Right renal cortex interstitium (tissue), 3 donors: ENCODE measurements at regions not wholly inside any gene's neighbourhood (a gene's known extent, or its start where the extent isn't known, plus 50 kb on each side); places are given as distances from the start of the nearest gene placed in this dataset.

Experiments
- DNase-seq, 3 donors: peaks; one replicate each; pipeline ENCODE4 v3.0.0-alpha.2; 2013; ENCODE audit warnings: low read depth in 3 of 3, low spot score in 2 of 3

GRCh38 chr13:34758628-34759027 is 183.4 kb upstream of the NBEA start:
- DNase-seq, result no peak

- no peak for DNase-seq
These were observed 179.8 kb upstream of the NBEA start for GRCh38 chr13:34762312-34762711.

GRCh38 chr13:34764246-34764645 is 177.8 kb upstream of the NBEA start:
- DNase-seq, result no peak

- DNase-seq, result no peak
These were observed 176.5 kb upstream of the NBEA start for GRCh38 chr13:34765446-34766180.

DNA sequence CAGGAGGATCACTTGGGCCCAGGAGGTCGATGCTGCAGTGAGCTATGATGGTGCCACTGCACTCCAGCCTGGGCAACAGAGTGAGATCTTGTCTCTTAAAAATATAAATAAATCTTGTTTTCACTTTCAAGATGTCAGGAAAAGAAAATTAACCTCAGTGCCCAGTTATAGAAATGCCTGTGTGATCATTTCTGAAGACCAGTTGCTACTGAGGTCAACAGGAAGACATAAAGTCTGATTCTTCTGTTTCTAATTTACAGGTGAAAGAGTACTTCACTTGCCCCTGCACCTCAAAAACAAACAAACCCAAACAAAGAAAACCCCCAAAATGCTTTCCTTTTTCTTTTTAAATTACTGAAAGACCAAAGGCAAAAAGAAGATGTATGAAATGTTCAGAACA is 174.3 kb upstream of the NBEA start:
- no peak for DNase-seq

- no peak for DNase-seq
These were observed 169.9 kb upstream of the NBEA start for GRCh38 chr13:34772206-34772605.

DNA sequence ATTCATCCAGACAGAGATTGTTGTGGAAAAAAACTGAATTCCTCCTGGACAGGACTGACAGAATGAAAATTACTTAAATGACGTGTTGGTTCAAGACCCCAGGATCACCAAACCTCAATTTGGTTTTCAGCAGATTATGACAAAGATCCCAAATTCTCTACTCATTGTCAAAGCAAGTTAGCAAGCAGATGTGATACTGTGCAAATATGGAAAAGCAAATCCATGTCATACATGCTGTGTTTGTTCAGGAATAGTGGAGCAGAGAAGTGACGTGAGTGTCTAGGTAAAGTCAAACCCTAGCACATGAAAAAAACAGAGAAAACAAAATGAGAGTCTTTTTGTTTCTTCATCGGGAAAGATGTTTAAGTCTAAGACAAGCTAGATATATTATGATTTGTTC is 169.2 kb upstream of the NBEA start:
- DNase-seq, result no peak

- DNase-seq, result no peak
These were observed 165.6 kb upstream of the NBEA start for GRCh38 chr13:34776390-34776981.

DNA sequence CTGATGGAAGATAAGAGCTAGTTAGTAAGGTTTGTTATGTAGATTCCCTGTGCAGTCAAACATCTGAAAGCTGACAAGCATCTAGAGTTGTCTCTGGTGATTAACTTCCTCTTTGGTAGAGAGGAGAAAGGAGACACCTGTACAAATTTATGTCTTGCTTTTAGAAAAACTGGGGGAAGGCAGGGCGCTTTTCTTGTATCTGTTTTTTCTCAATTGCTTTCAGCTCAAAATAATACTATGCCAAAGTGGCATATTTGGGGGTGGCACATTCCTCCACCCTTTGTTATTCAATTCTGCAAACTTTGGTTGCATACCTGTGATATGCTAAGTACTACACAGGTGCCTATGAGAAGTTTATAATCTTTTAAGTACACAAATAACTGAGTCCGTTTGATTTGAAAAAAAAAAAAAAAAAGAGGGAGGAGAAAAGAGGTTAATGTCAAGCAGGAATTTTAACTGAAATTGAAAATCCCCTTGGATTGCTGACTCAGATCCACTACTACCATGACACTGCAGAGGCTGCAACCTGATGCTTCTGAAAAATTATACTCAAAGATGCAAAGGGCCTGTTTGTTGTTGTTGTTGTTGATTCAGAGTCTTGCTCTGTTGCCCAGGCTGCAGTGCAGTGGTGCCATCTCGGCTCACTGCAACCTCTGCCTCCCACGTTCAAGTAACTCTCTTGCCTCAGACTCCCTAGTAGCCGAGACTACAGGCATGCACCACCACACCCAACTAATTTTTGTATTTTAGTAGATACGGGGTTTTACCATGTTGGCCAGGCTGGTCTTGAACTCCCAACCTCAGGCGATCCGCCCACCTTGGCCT is 164.8 kb upstream of the NBEA start:
- no peak for DNase-seq

DNA sequence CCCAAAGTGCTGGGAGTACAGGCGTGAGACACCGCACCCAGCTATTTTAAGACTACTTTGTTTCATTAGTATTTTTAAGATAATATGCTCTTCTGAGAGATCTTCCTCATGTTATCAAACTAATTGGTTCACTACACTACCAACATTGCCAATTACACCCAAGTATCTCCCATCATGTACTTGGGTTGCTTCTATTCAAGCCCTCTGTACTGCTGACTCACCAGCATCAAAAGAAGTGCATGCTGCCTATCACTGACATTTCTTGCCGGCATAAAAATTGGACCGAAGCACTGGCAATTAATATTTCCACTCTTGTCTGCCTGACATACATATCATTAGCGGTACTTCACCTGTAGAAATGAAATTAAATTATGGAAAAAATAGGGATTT is 164.2 kb upstream of the NBEA start:
- no peak for DNase-seq

GRCh38 chr13:34779171-34779570 is 162.9 kb upstream of the NBEA start:
- DNase-seq, result no peak

DNA sequence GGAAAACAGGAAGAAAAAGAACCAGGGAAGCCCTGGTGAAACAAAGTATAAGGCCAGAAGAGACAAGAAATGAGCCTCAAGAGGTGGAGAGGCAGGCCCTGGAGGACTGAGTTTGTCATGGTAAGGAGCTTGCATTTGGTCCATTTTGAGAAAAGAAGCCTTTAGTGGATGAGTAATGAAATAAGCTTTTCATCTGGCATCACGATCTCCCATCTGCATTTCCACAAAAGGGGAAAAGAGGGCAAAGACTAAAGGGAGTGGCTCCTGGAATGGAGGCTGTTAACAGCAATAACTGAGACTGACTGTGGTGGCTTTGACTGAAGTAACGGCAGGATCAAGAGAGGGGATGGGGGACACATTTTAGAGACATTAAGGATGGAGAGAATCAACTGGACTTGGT is 148.8 kb upstream of the NBEA start:
- DNase-seq, result no peak

- DNase-seq, result no peak
These were observed 138.3 kb upstream of the NBEA start for GRCh38 chr13:34803756-34804155.

DNA sequence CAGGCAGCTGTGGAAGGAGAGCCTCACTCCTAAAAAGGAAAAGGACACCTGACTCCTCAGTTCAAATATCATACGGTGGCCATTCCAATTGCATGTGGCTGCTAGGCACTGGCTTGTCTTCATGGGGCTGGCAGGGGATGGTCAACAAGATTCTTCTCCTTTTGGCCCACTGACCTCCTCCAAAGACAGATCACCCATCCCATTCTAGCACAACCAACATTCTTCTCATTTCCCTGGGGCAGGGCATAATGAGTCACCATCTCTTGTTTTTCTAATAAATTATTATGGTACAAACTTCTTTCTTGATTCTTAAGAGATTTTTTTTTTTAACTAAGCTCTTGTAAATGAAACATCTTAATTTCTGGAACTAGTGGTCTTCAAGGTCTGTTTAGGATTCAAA is 136.7 kb upstream of the NBEA start:
- no peak for DNase-seq

DNA sequence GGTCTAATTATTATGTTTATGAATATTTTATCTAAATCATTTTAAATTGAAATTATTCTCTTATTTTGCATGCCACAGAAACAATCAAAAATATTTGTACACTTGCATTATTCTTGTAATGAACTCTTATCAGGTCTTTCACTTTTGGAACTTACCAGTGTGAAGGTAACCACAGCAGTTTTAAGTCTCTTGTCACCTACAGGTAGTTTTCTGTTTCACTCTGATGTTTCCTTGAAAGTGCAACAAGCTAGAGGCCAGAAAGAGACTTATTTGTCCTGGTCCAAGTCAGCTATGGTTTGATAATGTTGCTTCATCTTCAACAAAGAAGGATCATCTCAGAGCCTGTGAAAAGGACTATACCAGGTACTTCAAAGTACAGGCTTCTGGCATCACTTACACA is 133.4 kb upstream of the NBEA start:
- no peak for DNase-seq

DNA sequence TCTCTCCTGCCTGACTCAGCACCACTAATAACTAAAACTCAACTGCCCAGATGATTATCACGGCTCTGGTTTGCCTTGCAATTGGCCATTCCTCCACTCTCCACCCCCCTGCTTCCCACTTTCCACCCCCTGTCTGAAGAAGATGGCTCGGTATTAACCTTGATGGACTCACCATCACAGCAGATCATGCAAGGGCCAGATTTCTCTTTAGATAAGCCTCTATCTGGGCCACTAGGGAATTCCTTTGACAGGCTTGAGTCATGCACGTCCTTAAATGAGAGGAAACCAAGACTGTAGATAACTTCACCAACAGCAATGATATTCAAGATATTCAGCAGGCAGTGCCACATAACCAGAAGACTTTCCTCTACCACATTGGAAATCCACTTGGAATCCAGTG is 131.1 kb upstream of the NBEA start:
- DNase-seq, result no peak

GRCh38 chr13:34815526-34815925 is 126.5 kb upstream of the NBEA start:
- DNase-seq, result no peak

DNA sequence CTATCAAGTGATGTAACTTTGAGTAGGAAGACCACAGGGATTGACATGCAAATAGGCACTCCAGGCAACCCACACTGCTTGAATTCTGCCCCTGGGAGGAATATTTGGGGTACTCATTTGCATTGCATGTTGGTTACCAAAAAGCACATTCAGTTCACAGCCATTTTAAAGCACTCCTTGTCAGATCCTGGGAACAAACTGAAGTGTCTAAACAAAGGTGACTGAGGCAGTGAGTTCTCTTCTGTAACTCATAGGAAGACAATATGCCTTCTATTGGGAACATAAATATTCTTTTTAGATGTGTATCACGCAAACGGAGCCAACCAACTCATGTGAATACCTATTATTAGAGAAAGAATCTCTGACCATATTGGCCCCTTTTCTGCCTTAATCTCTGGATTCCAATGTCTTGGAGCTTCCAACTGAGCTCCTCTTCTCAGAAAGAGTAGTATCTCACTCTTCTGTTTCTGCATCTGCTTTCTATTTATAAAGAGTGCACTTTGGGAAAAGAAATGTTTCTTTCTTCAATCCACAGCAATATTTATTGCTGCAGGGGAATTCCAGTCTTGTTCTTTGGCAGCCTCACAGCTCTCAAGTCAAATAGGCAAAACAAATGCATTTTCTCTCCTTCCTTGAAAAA is 125.7 kb upstream of the NBEA start:
- DNase-seq, result no peak

DNA sequence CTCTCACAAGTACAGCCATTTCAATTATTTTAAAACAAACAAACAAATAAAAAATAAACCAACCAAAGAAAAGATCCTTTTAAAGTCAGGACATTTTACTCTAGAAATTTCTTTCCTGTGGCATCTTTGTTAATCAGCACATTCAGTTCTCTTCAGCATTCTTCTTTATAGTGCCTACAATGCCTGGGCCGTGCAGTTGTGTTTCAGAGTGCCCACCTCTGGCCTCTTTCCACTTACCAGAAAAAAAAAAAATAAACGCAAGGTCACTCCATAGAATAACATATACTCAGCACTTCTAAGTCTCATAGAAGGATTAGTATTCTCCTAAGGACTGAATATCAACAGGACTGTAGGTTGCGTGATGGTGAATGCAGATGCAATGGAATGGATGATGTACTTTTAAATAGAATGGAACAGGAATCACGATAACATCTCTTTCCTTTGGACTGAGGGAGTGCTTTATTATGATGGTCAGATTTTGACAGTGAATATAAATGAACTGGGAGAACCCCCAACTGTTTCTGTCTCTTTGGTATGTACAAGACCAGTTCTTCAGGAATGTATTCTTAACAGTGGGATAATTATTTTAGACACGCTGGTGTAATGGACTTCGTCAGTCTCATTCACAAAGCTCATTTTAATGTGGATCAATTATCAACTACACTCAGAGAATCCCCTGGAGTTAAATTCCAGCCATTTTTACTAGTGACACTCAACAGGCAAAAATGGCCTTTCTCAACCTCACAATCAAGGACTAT is 125.0 kb upstream of the NBEA start:
- DNase-seq, result no peak

DNA sequence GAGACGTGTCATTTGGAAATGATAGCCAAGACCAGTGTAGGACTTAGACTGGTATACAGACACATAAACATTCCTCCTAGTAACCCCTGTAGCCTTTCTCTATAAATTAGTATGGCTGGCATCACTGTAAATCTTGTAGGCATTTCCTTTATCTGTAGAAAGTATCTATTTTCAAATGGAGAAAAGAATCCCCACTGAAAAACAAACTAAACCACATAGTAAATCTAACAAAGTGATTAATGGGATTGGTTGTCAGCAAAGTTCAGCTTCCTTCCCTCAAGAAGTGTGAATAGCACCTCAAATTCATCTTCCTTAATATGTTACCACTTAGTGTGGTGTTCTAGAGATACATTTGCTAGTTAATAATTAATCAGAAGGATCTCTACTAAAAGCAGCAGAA is 119.4 kb upstream of the NBEA start:
- no peak for DNase-seq

- DNase-seq, result no peak
These were observed 115.6 kb upstream of the NBEA start for GRCh38 chr13:34826432-34826831.
